GM12878 (cell line): ENCODE measurements at regions not wholly inside any gene's neighbourhood (a gene's known extent, or its start where the extent isn't known, plus 50 kb on each side); places are given as distances from the start of the nearest gene placed in this dataset.

Experiments
- ATAC-seq: fragments of 200-7000 bp; cut with Tn5 transposase; 3 replicates; pipeline ENCODE4 v1.9.1; 2020; ENCODE audit warnings: mild to moderate bottlenecking, moderate library complexity
- BruUV-seq: library from RNA; stranded (reverse); fragments of 400-500 nt; replicated peaks from 2 replicates; lab custom pipeline; 2021; lab: Mats Ljungman, UMichigan
- CTCF ChIA-PET: fragments of 300-600 bp; sonication (Branson Sonifier 250); formaldehyde crosslinking; extraction: SDS; loops from one replicate; lab custom pipeline; 2021; ENCODE audit warnings: inconsistent platforms; lab: Yijun Ruan, JAX
- POLR2A ChIA-PET: fragments of 350-600 bp; formaldehyde crosslinking; extraction: SDS; loops from one replicate; lab custom pipeline; 2021; ENCODE audit warnings: inconsistent platforms; lab: Charles Lee
- RAD21 ChIA-PET: fragments of 300-600 bp; sonication (Branson Sonifier 250); formaldehyde crosslinking; loops from one replicate; lab custom pipeline; 2023; ENCODE audit warnings: antibody characterized with exemption; ENCODE audit not compliant: unreplicated experiment; lab: Charles Lee
- SMC1A ChIA-PET: fragments of 300-600 bp; sonication (Branson Sonifier 250); formaldehyde crosslinking; loops from one replicate; lab custom pipeline; 2023; ENCODE audit not compliant: unreplicated experiment, uncharacterized antibody; lab: Charles Lee
- DNase-seq: peaks from one replicate; pipeline ENCODE4 v3.0.0-alpha.2; 2011; ENCODE audit warnings: low read depth, low spot score
- FAIRE-seq: peaks from 3 replicates; lab custom pipeline; 2011; peaks lifted over from hg19 to GRCh38; lab: Jason Lieb, UNC
- H2AFZ ChIP-seq: 2 replicates; pipeline ENCODE4 v1.6.0; 2011; ENCODE audit warnings: low read depth, low read length, control low read depth; ENCODE audit not compliant: control insufficient read depth
- H3K27ac ChIP-seq: 2 replicates; pipeline ENCODE4 v1.5.1; 2011; ENCODE audit warnings: control low read depth; ENCODE audit not compliant: control insufficient read depth, insufficient read depth
- H3K27me3 ChIP-seq, 2 experiments: replicated peaks in 1 of 2; 2 replicates each; pipeline versions ENCODE4 v1.6.0 to v1.6.1; 2011; ENCODE audit warnings: low read length in 1 of 2; ENCODE audit not compliant: control insufficient read depth in 2 of 2, insufficient read depth in 2 of 2
- H3K36me3 ChIP-seq, 2 experiments: 2 replicates each; pipeline ENCODE4 v1.5.1; 2011; ENCODE audit warnings: low read length in 1 of 2; ENCODE audit not compliant: control insufficient read depth in 2 of 2, insufficient read depth in 2 of 2
- H3K4me1 ChIP-seq: 2 replicates; pipeline ENCODE4 v1.6.1; 2011; ENCODE audit warnings: mild to moderate bottlenecking, low read length, moderate library complexity, mixed read lengths; ENCODE audit not compliant: control insufficient read depth, insufficient read depth
- H3K4me2 ChIP-seq: 2 replicates; pipeline ENCODE4 v1.6.0; 2011; ENCODE audit warnings: control low read depth; ENCODE audit not compliant: control insufficient read depth, insufficient read depth
- H3K4me3 ChIP-seq: fragments of 200-600 bp; sonication (generic); 2 replicates; pipeline ENCODE4 v1.5.1; 2016
- H3K79me2 ChIP-seq: 2 replicates; pipeline ENCODE4 v1.6.0; 2011; ENCODE audit warnings: low read length; ENCODE audit not compliant: control insufficient read depth, insufficient read depth
- H3K9ac ChIP-seq: 2 replicates; pipeline ENCODE4 v1.8.0; 2011; ENCODE audit warnings: low read length, control low read depth, mixed read lengths; ENCODE audit not compliant: control insufficient read depth, insufficient read depth
- H3K9me3 ChIP-seq: replicated peaks from 3 replicates; pipeline ENCODE4 v1.5.1; 2011; ENCODE audit warnings: mild to moderate bottlenecking, low read length; ENCODE audit not compliant: control insufficient read depth, insufficient read depth
- H4K20me1 ChIP-seq: 2 replicates; pipeline ENCODE4 v1.6.0; 2011; ENCODE audit not compliant: control insufficient read depth, insufficient read depth
- BHLHE40 ChIP-seq, 2 experiments: fragments of 450-650 bp in 1 of 2; IDR thresholded peaks; 2 replicates each; pipeline ENCODE4 v1.6.1; 2011 to 2017; ENCODE audit warnings: low read depth in 2 of 2, borderline replicate concordance in 1 of 2, improper control_type of control experiment in 1 of 2, low read length in 1 of 2, mild to moderate bottlenecking in 1 of 2
- CHD4 ChIP-seq: fragments of 200-600 bp; sonication (generic); IDR thresholded peaks from 2 replicates; pipeline ENCODE4 v1.6.1; 2016; ENCODE audit warnings: mild to moderate bottlenecking
- CREB1 ChIP-seq: IDR thresholded peaks from 2 replicates; pipeline ENCODE4 v1.6.1; 2012; ENCODE audit warnings: low read depth, mild to moderate bottlenecking, inconsistent platforms
- ETV6 ChIP-seq, 2 experiments: fragments of 450-650 bp in 1 of 2; IDR thresholded peaks in 1 of 2; conservative IDR thresholded peaks in 1 of 2; 2 replicates each; pipeline ENCODE4 v1.6.1; 2014; ENCODE audit warnings: antibody characterized with exemption in 1 of 2, borderline replicate concordance in 1 of 2, low read depth in 1 of 2, mild to moderate bottlenecking in 1 of 2, moderate library complexity in 1 of 2
- FOXK2 ChIP-seq: fragments of 450-650 bp; IDR thresholded peaks from 2 replicates; pipeline ENCODE4 v1.6.1; 2017; ENCODE audit warnings: mild to moderate bottlenecking, moderate library complexity
- KLF5 ChIP-seq: fragments of 450-650 bp; IDR thresholded peaks from 2 replicates; pipeline ENCODE4 v1.6.1; 2014; ENCODE audit warnings: mild to moderate bottlenecking; ENCODE audit not compliant: partially characterized antibody
- MYC ChIP-seq: IDR thresholded peaks from 2 replicates; pipeline ENCODE4 v1.6.1; 2011; ENCODE audit warnings: mild to moderate bottlenecking, low read length, moderate library complexity, inconsistent platforms; ENCODE audit not compliant: insufficient read depth, insufficient replicate concordance, insufficient read length, severe bottlenecking
- POLR2A ChIP-seq: IDR thresholded peaks from 2 replicates; pipeline ENCODE4 v1.6.1; 2011; ENCODE audit warnings: low read depth, mild to moderate bottlenecking, low read length
- STAT1 ChIP-seq: fragments of 450-650 bp; conservative IDR thresholded peaks from 2 replicates; pipeline ENCODE4 v1.6.1; 2014; ENCODE audit warnings: antibody characterized with exemption, mild to moderate bottlenecking
- TARDBP ChIP-seq: IDR thresholded peaks from 2 replicates; pipeline ENCODE4 v1.6.1; 2016; ENCODE audit warnings: borderline replicate concordance
- ZNF274 ChIP-seq: IDR thresholded peaks from one replicate; pipeline ENCODE4 v1.8.0; 2011; ENCODE audit not compliant: insufficient read length, insufficient read depth
- WGBS: methylation state at CpG from one replicate; pipeline ENCODE4 v1.1.6; 2016; ENCODE audit warnings: low lambda C conversion rate; ENCODE audit not compliant: insufficient replicate concordance, insufficient coverage; ENCODE audit errors: missing lambda C conversion rate; 5-methylcytosine and 5-hydroxymethylcytosine counted together
- in situ Hi-C: fragments of 300-500 bp; cut with MboI; formaldehyde crosslinking; loops from 9 replicates; pipeline ENCODE4 v1.14.3; 2018; ENCODE audit warnings: mixed read lengths
- intact Hi-C: fragments of 100-400 bp; cut with micrococcal nuclease; formaldehyde crosslinking; loops from one replicate; pipeline ENCODE4 v1.14.2; 2022; ENCODE audit not compliant: unreplicated experiment
- TF ChIP-seq, protein P1 (sequence below): IDR thresholded peaks from 2 replicates; pipeline ENCODE4 v1.6.1; 2012; ENCODE audit warnings: mild to moderate bottlenecking, low read depth, low read length
- TF ChIP-seq, protein P2 (sequence below): fragments of 450-650 bp; IDR thresholded peaks from 2 replicates; pipeline ENCODE4 v1.6.1; 2018; ENCODE audit warnings: mild to moderate bottlenecking, low read depth, moderate library complexity; ENCODE audit not compliant: partially characterized antibody

DNA sequence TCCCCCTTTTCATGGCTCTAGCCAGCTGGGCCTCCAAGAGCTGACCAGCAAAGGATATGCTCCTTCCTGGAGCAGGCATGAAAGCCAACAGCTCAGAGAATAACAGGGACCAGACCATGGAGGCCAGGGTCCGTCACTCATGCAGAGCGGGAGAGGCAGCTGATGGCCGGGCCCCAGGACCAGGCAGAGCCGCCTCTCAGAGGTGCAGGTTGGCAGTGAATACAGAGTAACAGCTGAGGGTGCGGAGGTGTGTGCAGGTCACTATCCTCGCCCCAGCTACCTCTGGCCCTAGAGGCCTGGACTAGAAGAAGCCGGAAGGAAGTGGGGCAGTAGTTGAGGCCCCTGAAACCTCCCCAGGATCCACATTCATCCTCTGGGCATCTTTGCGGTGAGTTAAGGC, 1377.3 kb downstream of the TBC1D22A start (continued):
- TF ChIP-seq, protein P1, sequence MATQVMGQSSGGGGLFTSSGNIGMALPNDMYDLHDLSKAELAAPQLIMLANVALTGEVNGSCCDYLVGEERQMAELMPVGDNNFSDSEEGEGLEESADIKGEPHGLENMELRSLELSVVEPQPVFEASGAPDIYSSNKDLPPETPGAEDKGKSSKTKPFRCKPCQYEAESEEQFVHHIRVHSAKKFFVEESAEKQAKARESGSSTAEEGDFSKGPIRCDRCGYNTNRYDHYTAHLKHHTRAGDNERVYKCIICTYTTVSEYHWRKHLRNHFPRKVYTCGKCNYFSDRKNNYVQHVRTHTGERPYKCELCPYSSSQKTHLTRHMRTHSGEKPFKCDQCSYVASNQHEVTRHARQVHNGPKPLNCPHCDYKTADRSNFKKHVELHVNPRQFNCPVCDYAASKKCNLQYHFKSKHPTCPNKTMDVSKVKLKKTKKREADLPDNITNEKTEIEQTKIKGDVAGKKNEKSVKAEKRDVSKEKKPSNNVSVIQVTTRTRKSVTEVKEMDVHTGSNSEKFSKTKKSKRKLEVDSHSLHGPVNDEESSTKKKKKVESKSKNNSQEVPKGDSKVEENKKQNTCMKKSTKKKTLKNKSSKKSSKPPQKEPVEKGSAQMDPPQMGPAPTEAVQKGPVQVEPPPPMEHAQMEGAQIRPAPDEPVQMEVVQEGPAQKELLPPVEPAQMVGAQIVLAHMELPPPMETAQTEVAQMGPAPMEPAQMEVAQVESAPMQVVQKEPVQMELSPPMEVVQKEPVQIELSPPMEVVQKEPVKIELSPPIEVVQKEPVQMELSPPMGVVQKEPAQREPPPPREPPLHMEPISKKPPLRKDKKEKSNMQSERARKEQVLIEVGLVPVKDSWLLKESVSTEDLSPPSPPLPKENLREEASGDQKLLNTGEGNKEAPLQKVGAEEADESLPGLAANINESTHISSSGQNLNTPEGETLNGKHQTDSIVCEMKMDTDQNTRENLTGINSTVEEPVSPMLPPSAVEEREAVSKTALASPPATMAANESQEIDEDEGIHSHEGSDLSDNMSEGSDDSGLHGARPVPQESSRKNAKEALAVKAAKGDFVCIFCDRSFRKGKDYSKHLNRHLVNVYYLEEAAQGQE: no peak
- TF ChIP-seq TARDBP: no peak
- TF ChIP-seq FOXK2: no peak
- TF ChIP-seq MYC: no peak
- TF ChIP-seq CHD4: no peak
- TF ChIP-seq POLR2A: no peak
- no peak for TF ChIP-seq ETV6 (conservative IDR thresholded peaks at IDR 0.05 in 1 of 2, IDR thresholded peaks at IDR 0.05 in 1 of 2; ENCODE audit: borderline replicate concordance in 1 of 2, low read depth in 1 of 2)
- no peak for TF ChIP-seq STAT1
- TF ChIP-seq KLF5: no peak
- no peak for TF ChIP-seq ZNF274
- TF ChIP-seq CREB1: no peak

DNA sequence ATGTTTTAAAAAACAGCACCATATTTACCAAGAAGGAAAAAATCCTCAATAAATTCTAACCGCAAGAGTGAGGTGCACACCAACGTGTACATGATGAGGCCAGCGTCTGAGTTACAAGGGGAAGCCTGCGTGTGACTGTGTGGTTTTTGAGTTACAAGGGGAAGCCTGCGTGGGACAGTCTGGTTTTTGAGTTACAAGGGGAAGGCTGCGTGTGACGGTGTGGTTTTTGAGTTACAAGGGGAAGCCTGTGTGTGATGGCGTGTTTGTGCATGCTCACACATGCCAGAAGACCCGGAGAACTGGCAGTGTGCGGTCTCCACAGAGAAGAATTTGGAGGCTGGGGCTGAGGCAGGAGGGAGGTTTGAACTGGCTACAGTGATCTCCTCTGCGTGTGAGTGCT, 1376.4 kb downstream of the TBC1D22A start:
- no peak overlapping the region for H2AFZ ChIP-seq
- WGBS: 21% methylated on average over 11 of the region's 11 CpGs
- no peaks in the 10 kb centered on the region for H3K36me3 ChIP-seq
- no peaks in the 10 kb centered on the region for H3K27me3 ChIP-seq
- BruUV-seq: no TSS peak
- no peaks in the 10 kb centered on the region for H3K4me1 ChIP-seq
- in situ Hi-C loops (no loop called here), intact Hi-C loops (no loop called here)
- POLR2A ChIA-PET: no interaction called here
- TF ChIP-seq, protein P2, sequence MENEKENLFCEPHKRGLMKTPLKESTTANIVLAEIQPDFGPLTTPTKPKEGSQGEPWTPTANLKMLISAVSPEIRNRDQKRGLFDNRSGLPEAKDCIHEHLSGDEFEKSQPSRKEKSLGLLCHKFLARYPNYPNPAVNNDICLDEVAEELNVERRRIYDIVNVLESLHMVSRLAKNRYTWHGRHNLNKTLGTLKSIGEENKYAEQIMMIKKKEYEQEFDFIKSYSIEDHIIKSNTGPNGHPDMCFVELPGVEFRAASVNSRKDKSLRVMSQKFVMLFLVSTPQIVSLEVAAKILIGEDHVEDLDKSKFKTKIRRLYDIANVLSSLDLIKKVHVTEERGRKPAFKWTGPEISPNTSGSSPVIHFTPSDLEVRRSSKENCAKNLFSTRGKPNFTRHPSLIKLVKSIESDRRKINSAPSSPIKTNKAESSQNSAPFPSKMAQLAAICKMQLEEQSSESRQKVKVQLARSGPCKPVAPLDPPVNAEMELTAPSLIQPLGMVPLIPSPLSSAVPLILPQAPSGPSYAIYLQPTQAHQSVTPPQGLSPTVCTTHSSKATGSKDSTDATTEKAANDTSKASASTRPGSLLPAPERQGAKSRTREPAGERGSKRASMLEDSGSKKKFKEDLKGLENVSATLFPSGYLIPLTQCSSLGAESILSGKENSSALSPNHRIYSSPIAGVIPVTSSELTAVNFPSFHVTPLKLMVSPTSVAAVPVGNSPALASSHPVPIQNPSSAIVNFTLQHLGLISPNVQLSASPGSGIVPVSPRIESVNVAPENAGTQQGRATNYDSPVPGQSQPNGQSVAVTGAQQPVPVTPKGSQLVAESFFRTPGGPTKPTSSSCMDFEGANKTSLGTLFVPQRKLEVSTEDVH: no peak
- peak in 1 of 2 experiments; percentile 51; a peak in 1 of 4 replicates for TF ChIP-seq BHLHE40 (IDR thresholded peaks at IDR 0.05; ENCODE audit: borderline replicate concordance in 1 of 2, low read depth in 2 of 2, low read length in 1 of 2)
- FAIRE-seq (no peak), ATAC-seq (no peak), DNase-seq (no peak)
- SMC1A ChIA-PET: no interaction called here
- RAD21 ChIA-PET: no interaction called here
- H3K79me2 ChIP-seq: no peaks in the 10 kb centered on the region
- no peaks in the 10 kb centered on the region for H4K20me1 ChIP-seq
- H3K9me3 ChIP-seq: no peaks in the 10 kb centered on the region; the same call in 2 of the 3 replicates
- no peak overlapping the region for H3K4me3 ChIP-seq
- no peak overlapping the region for H3K9ac ChIP-seq
- CTCF ChIA-PET: no interaction called here
- no peak overlapping the region for H3K27ac ChIP-seq
- no peak overlapping the region for H3K4me2 ChIP-seq
